SK-N-SH (cell line): ENCODE measurements at regions not wholly inside any gene's neighbourhood (a gene's known extent, or its start where the extent isn't known, plus 50 kb on each side); places are given as distances from the start of the nearest gene placed in this dataset.

Experiments
- CTCF ChIP-seq: fragments of 200-600 bp; sonication (generic); IDR thresholded peaks from 2 replicates; pipeline ENCODE4 v1.6.1; 2017; ENCODE audit warnings: antibody characterized with exemption, mild to moderate bottlenecking, moderate library complexity
- ELF1 ChIP-seq: IDR thresholded peaks from 2 replicates; pipeline ENCODE4 v1.4.0; 2012
- EP300 ChIP-seq, 2 experiments: IDR thresholded peaks; 2 replicates each; pipeline versions ENCODE4 v1.4.0 to v1.6.1; 2012; ENCODE audit warnings: borderline replicate concordance in 1 of 2, low read depth in 1 of 2, low read length in 1 of 2
- EZH2phosphoT487 ChIP-seq: fragments of 200-600 bp; sonication (generic); IDR thresholded peaks from 2 replicates; pipeline ENCODE4 v1.6.1; 2017; ENCODE audit warnings: low read depth, mixed run types, mild to moderate bottlenecking, antibody characterized with exemption, moderate library complexity, borderline replicate concordance
- MEF2A ChIP-seq: IDR thresholded peaks from 2 replicates; pipeline ENCODE4 v1.4.0; 2012; ENCODE audit warnings: low read depth, borderline replicate concordance
- POLR2AphosphoS5 ChIP-seq: IDR thresholded peaks from 2 replicates; pipeline ENCODE4 v1.6.1; 2012; ENCODE audit warnings: low read depth, low read length
- RAD21 ChIP-seq: IDR thresholded peaks from 2 replicates; pipeline ENCODE4 v1.6.1; 2012; ENCODE audit warnings: mild to moderate bottlenecking, low read length
- SIN3A ChIP-seq: IDR thresholded peaks from 2 replicates; pipeline ENCODE4 v1.6.1; 2012; ENCODE audit warnings: low read depth, mild to moderate bottlenecking, low read length, moderate library complexity, borderline replicate concordance
- TAF1 ChIP-seq: IDR thresholded peaks from 2 replicates; pipeline ENCODE4 v1.6.1; 2012; ENCODE audit warnings: low read depth, mild to moderate bottlenecking, low read length, moderate library complexity, borderline replicate concordance

DNA sequence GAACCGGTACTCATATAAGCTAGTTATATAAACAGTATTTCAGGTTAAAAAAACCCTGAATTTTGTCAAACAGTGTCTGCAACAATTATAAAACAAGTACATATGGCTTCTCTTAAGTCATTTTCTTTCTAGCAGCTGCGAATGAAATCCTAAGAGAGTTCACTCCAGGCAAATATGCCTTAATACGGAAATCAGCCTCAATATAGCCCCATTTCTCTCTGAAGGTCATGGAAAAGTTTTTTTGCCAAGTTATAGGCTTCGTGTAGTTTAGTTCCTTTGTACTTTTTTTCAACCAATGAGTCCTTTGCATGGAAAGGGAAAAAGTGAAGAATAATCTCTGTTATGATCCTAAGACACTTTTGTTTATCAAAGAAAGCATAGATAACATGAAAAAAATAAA lies 848.0 kb upstream of the ACO1 start:
- no peak for TF ChIP-seq CTCF
- TF ChIP-seq POLR2AphosphoS5 = no peak
- TF ChIP-seq RAD21 = no peak
- TF ChIP-seq TAF1 = no peak
- TF ChIP-seq EZH2phosphoT487 = no peak
- no peak for TF ChIP-seq SIN3A
- TF ChIP-seq MEF2A = no peak
- TF ChIP-seq EP300 (IDR thresholded peaks at IDR 0.05; ENCODE audit: borderline replicate concordance in 1 of 2, low read depth in 1 of 2, low read length in 1 of 2) = no peak
- no peak for TF ChIP-seq ELF1
